Stimulated activated CD4-positive, alpha-beta T cell treated with anti-CD3 and anti-CD28 coated beads, TNF-alpha, amount 100 ng/mL, for 48 hours (primary cell): ENCODE measurements at regions not wholly inside any gene's neighbourhood (a gene's known extent, or its start where the extent isn't known, plus 50 kb on each side); places are given as distances from the start of the nearest gene placed in this dataset.
"Not testable (repeated sequence)": the region's sequence is repeated elsewhere in the genome, so short reads cannot be mapped to it uniquely, and the experiment has no call there.

Experiments used
- DNase-seq, 3 donors: peaks; one replicate each; pipeline ENCODE4 v3.0.0-alpha.2; 2020; ENCODE audit warnings: low read depth in 3 of 3

DNA sequence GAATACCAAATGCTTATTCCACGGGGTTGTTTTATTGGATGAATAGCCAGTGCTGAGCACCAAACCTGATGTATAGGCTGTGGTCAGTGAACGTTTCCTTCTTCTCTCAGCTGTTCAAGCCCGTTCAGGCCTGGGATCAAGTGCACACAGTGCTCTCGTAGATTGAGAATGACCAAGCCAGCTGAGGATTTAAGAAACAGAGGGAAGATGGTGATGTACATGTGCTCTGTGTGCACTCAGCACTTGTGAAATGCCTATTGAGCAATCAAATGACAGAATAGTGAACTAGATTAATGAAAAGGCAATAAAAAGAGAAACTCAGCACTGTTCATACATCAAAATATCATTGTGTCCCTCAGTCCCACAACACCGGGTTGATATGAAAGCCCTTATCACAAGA is 302.5 kb downstream of the BMPER start:
- no peak for DNase-seq

DNA sequence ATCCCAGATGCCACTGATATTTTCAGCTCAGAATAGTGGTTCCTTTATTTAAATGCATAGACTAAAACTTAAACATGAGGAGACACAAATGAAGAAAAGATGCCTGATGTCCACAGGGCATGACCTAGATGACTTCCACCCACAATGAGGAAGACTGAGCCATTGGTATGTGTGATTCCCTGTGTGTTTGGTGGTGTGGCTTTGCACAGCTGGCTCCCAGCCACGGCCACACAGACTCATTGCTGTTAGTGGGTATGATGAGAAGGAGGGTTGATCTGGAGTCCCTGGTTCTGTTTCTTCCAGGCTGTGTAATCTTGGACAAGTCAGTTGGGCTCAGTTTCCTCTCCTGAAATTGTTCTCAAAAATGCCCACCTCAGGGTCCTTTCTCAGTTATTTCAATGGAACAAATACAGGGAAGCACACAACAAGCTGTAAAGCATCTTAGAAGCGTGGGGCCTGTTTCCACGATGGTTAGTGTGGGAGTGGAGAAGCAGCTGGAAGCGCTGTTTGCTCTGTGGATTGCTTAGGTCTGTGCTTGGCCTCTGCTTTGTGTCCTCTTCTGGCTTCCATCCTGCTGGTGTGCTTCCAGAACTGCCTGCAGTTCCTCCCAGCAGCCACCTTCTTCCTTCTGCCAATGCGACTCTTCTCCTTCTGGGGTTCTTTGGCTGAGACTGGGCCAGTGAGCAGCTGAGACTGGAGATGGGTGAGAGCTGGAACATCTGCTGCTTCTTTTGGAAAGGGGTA is 303.7 kb downstream of the BMPER start:
- no peak for DNase-seq

GRCh38 chr7:34211018-34211417 is 305.7 kb downstream of the BMPER start:
- DNase-seq: no peak

- no peak for DNase-seq
Observed at GRCh38 chr7:34217972-34218371, 312.6 kb downstream of the BMPER start.

GRCh38 chr7:34219153-34219718 is 313.9 kb downstream of the BMPER start:
- DNase-seq: no peak

- no peak for DNase-seq
Observed at GRCh38 chr7:34220506-34221185, 315.3 kb downstream of the BMPER start.

DNA sequence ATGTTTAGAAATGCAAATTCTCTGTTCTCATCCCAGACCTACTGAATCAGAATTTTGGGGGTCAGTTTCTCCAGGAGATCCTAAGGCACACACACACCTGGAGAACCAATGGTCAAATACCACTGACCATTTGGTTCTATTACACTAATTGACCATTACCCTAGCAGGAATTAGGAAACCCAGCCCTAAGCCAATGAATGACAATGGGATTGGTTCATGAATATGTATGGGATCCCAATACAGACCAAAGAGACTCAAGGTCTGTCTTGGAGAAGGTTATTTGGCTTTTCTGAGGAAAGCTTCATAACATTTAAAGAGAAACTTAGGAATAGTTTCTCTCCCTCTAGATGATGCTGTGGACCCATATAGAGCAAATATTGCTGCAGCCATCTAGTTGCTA is 317.0 kb downstream of the BMPER start:
- no peak for DNase-seq

- DNase-seq: no peak
Observed at GRCh38 chr7:34222722-34223121, 317.4 kb downstream of the BMPER start.

- DNase-seq: no peak
Observed at GRCh38 chr7:34224281-34224680, 318.9 kb downstream of the BMPER start.

GRCh38 chr7:34225193-34225592 is 319.9 kb downstream of the BMPER start:
- no peak for DNase-seq

DNA sequence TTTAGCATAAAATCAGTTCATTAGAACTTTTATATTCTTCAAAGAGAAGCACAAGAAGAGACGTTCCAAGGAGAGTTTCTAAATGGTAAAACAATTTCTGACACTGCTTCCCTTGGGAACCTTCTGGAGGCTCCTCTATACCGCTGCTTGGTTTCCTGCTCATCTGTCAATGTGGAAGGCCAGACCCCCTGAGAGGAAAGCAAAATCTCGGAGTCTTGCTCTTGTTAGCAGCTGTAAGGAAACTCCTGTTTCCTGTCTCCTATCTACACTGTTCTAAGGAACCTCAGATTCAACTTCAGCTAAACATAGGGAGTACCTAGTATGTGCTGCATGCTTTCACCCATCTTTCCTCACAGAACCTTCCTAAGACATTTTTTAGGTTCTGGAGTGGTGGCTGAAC is 322.2 kb downstream of the BMPER start:
- DNase-seq: no peak

DNA sequence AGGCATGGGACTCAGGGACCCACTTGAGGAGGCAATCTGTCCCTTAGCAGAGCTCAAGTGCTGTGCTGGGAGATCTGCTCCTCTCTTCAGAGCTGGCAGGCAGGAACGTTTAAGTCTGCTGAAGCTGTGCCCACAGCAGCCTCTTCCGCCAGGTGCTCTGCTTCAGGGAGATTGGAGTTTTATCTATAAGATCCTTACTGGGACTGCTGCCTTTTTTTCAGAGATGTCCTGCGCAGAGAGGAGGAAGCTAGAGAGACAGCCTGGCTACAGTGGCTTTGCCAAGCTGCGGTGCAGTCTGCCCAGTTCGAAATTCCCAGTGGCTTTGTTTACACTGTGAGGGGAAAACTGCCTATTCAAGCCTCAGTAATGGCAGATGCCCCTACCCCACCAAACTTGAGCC is 329.8 kb downstream of the BMPER start:
- not testable (repeated sequence) for DNase-seq

- no peak for DNase-seq
Observed at GRCh38 chr7:34236057-34236456, 330.7 kb downstream of the BMPER start.

GRCh38 chr7:34236839-34237492 is 331.6 kb downstream of the BMPER start:
- no peak for DNase-seq

DNA sequence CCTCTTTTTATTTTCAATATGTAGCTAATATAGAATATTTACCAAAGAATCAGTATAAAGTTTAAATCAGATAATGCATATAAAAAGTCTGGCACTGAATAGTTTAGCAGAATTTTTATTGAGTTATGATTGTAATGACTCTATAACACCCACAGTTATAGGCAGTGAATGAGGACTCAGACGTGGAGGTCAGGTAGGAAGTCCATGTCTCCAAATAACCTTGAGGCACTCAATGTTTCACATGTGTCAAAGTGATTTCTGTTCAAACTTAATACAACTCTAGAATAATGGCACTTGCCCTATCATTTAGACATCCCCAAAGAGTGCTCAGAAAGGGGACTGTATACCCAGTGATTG is 332.1 kb downstream of the BMPER start:
- no peak for DNase-seq

GRCh38 chr7:34240417-34240816 is 335.1 kb downstream of the BMPER start:
- DNase-seq: no peak

GRCh38 chr7:34242391-34242790 is 337.1 kb downstream of the BMPER start:
- no peak for DNase-seq

- no peak for DNase-seq
Observed at GRCh38 chr7:34245246-34245645, 339.9 kb downstream of the BMPER start.

- DNase-seq: no peak
Observed at GRCh38 chr7:34247468-34247867, 342.1 kb downstream of the BMPER start.

DNA sequence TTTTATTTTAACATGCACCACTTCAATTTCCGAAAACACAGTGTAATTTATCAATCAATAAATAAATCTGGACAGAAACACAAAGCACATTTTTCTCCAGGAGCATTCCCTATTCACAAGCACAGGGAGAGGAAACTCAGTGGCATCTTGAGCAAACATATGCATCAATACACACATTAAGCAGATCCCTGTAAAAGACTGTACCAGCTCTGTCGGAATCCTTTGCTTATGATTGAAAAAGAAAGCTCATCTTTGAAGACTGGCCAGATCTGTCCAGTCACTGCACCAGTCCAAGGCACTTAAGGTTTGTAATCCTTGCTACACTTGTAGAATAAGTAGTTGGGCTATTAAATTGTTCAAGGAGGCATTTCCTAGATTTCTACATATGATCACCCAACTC is 343.9 kb downstream of the BMPER start:
- no peak for DNase-seq

GRCh38 chr7:34260279-34260678 is 354.9 kb downstream of the BMPER start:
- no peak for DNase-seq

- no peak for DNase-seq
Observed at GRCh38 chr7:34263168-34263567, 357.8 kb downstream of the BMPER start.

DNA sequence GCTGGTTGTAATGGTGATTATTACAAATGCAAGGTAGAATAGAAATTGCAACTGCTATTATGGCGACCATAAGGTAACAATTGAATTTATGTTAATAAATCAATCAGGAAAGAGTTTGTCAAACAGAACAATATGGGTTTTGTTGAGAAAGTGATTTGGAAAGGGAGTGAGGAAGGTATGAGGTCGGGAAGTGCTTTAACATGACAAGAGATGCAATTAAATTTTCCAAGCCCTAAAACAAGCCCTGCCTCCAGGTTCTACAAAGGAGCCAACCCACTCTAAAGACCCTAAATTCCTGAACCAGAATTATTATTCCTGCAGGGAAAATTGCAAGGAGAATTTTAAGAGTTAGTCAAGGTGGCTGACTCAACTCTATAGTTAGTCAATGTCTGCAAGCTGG is 363.7 kb downstream of the BMPER start:
- no peak for DNase-seq
